ENCODE measurements at regions not wholly inside any gene's neighbourhood (a gene's known extent, or its start where the extent isn't known, plus 50 kb on each side); places are given as distances from the start of the nearest gene placed in this dataset.

GRCh38 chr6:14499841-14500240 lies 382.3 kb downstream of the CD83 start:
- intact Hi-C loops (cut with micrococcal nuclease) = no loop called here
- no peak for TF ChIP-seq CTCF (IDR thresholded peaks at IDR 0.05)
- Mint-ChIP-seq H3K4me1 (no peaks in the 10 kb centered on the region), H3K27ac (no peak overlapping the region), H3K36me3 (ENCODE audit: low read depth) (peaks cover 7% of the 10 kb centered on the region), H3K4me3 (no peak overlapping the region), H3K27me3 (no peaks in the 10 kb centered on the region), H3K9me3 (peaks cover 8% of the 10 kb centered on the region)
- ATAC-seq (ENCODE audit: low read depth) (no peak), DNase-seq (no peak)
- CTCF ChIA-PET = interaction anchor here (1.2 kb wide), 1 partner anchor 15 kb away, joined by 3 read pairs; no protein-coding TSS in a partner anchor
- POLR2A ChIA-PET = no interaction called here

- DNase-seq = no peak
- no peak for TF ChIP-seq CTCF (IDR thresholded peaks at IDR 0.05)
- no peak for ATAC-seq (ENCODE audit: low read depth)
- ChIA-PET CTCF (interaction anchor here (1.2 kb wide), 1 partner anchor 14 kb away, joined by 3 read pairs; no protein-coding TSS in a partner anchor), POLR2A (no interaction called here)
- peaks cover 8% of the 10 kb centered on the region for H3K9me3 Mint-ChIP-seq
- H3K27ac Mint-ChIP-seq = no peak overlapping the region
- no peak overlapping the region for H3K4me3 Mint-ChIP-seq
- no peaks in the 10 kb centered on the region for H3K4me1 Mint-ChIP-seq
- no peaks in the 10 kb centered on the region for H3K27me3 Mint-ChIP-seq
- intact Hi-C loops (cut with micrococcal nuclease) = no loop called here
- H3K36me3 Mint-ChIP-seq (ENCODE audit: low read depth) = peaks cover 7% of the 10 kb centered on the region
Measured at GRCh38 chr6:14500809-14501208, 383.2 kb downstream of the CD83 start.

GRCh38 chr6:14501240-14501639 lies 383.7 kb downstream of the CD83 start:
- no peak for TF ChIP-seq CTCF (IDR thresholded peaks at IDR 0.05)
- intact Hi-C loops (cut with micrococcal nuclease) = no loop called here
- H3K27me3 Mint-ChIP-seq = no peaks in the 10 kb centered on the region
- H3K4me1 Mint-ChIP-seq = no peaks in the 10 kb centered on the region
- ATAC-seq (ENCODE audit: low read depth) = no peak
- H3K9me3 Mint-ChIP-seq = peaks cover 6% of the 10 kb centered on the region
- ChIA-PET POLR2A (no interaction called here), CTCF (no interaction called here)
- peaks cover 6% of the 10 kb centered on the region for H3K36me3 Mint-ChIP-seq (ENCODE audit: low read depth)
- DNase-seq = no peak
- no peak overlapping the region for H3K4me3 Mint-ChIP-seq
- H3K27ac Mint-ChIP-seq = no peak overlapping the region

GRCh38 chr6:14501914-14502313 lies 384.3 kb downstream of the CD83 start:
- H3K36me3 Mint-ChIP-seq (ENCODE audit: low read depth) = peaks cover 3% of the 10 kb centered on the region
- TF ChIP-seq CTCF (IDR thresholded peaks at IDR 0.05) = no peak
- CTCF ChIA-PET = no interaction called here

GRCh38 chr6:14502551-14502950 lies 385.0 kb downstream of the CD83 start:
- H3K9me3 Mint-ChIP-seq = peaks cover 2% of the 10 kb centered on the region
- H3K36me3 Mint-ChIP-seq (ENCODE audit: low read depth) = peaks cover 3% of the 10 kb centered on the region
- DNase-seq (no peak), ATAC-seq (ENCODE audit: low read depth) (no peak)
- intact Hi-C loops (cut with micrococcal nuclease) = no loop called here
- CTCF ChIA-PET = no interaction called here
- H3K4me1 Mint-ChIP-seq = no peaks in the 10 kb centered on the region
- H3K27ac Mint-ChIP-seq = no peak overlapping the region
- POLR2A ChIA-PET = no interaction called here
- no peak for TF ChIP-seq CTCF (IDR thresholded peaks at IDR 0.05)
- H3K4me3 Mint-ChIP-seq = no peak overlapping the region
- no peaks in the 10 kb centered on the region for H3K27me3 Mint-ChIP-seq

More at GRCh38 chr6:14501914-14502313, 384.3 kb downstream of the CD83 start:
- ATAC-seq (ENCODE audit: low read depth) = no peak
- no peak overlapping the region for H3K27ac Mint-ChIP-seq
- H3K4me1 Mint-ChIP-seq = no peaks in the 10 kb centered on the region
- H3K4me3 Mint-ChIP-seq = no peak overlapping the region
- peaks cover 2% of the 10 kb centered on the region for H3K9me3 Mint-ChIP-seq
- POLR2A ChIA-PET = no interaction called here
- intact Hi-C loops (cut with micrococcal nuclease) = no loop called here
- H3K27me3 Mint-ChIP-seq = no peaks in the 10 kb centered on the region
- DNase-seq = no peak

Data from activated B cell treated with CpG ODN at 0.5 μM for 24 hours (primary cell).